HK-2 (cell line): ENCODE measurements at regions not wholly inside any gene's neighbourhood (a gene's known extent, or its start where the extent isn't known, plus 50 kb on each side); places are given as distances from the start of the nearest gene placed in this dataset.
"Not testable (repeated sequence)": the region's sequence is repeated elsewhere in the genome, so short reads cannot be mapped to it uniquely, and the experiment has no call there.

ENCODE experiments used
- DNase-seq: peaks from one replicate; pipeline ENCODE4 v3.0.0-alpha.2; 2018; ENCODE audit not compliant: unreplicated experiment

DNA sequence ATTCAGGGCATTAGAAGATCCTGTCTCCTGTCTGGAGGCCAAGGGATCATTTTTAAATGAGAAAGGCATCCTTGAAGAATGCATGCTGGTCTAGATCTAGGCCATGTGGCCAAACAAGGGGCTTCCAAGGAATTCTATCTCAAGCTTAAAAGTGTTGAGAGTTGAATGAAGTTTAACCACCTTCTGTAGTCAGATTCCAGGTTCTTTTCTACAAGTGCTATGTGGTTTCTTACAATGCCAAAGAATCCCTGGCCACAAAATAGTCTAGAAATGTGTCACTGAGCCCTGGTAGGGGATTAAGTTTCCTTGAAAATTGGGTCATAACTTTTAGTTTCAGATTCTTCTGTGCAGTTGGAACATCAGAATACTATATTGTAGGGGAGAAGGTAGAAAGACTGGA lies 640.7 kb upstream of the ACVR2A start:
- DNase-seq: peak; percentile 11

- DNase-seq: no peak
Measured at GRCh38 chr2:147198651-147199171, 646.1 kb upstream of the ACVR2A start.

DNA sequence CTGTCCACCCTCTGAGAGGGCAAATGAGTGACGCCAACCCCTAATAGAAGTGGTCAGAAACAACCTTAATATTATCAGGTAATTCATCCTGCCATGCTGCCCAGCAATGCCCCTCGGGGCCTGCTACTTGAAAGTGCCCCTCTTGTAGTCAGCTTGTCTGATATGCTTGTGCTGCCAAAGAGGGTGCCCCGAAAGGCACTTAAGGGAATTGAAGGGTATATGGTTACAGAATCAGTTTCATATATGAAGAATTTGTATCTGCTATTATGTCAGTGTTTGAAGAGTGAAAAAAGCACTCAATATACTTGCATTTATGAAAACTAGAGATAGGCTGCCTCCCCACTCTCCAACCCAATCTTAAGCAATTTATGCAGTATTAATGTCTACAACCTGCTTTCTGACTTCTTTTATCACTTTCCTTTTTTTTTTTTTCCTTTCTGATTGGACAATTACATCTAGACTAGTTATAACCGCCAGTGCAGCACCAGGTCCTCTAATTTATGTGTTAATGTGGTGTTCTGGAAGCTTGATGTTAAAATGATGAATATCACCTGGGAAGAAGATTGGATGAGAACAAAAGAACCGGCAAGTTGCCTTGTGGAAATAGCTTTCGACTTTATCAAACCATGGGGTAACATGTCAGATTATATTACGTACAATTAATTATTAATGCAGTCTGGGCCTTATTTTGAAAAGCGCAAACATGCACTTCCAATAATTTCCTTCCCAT lies 646.9 kb upstream of the ACVR2A start:
- no peak for DNase-seq

GRCh38 chr2:147182260-147182659 lies 662.6 kb upstream of the ACVR2A start:
- peak; percentile 45 for DNase-seq

GRCh38 chr2:147181351-147182029 lies 663.3 kb upstream of the ACVR2A start:
- DNase-seq: no peak

- DNase-seq: no peak
Measured at GRCh38 chr2:147177071-147177857, 667.6 kb upstream of the ACVR2A start.

GRCh38 chr2:147174824-147175254 lies 670.0 kb upstream of the ACVR2A start:
- no peak for DNase-seq

GRCh38 chr2:147173798-147174197 lies 671.0 kb upstream of the ACVR2A start:
- DNase-seq: no peak

GRCh38 chr2:147173189-147173581 lies 671.6 kb upstream of the ACVR2A start:
- peak; percentile 21 for DNase-seq

- no peak for DNase-seq
Measured at GRCh38 chr2:147172493-147173188, 672.2 kb upstream of the ACVR2A start.

GRCh38 chr2:147171941-147172340 lies 672.9 kb upstream of the ACVR2A start:
- no peak for DNase-seq

GRCh38 chr2:147170932-147171331 lies 673.9 kb upstream of the ACVR2A start:
- DNase-seq: no peak

DNA sequence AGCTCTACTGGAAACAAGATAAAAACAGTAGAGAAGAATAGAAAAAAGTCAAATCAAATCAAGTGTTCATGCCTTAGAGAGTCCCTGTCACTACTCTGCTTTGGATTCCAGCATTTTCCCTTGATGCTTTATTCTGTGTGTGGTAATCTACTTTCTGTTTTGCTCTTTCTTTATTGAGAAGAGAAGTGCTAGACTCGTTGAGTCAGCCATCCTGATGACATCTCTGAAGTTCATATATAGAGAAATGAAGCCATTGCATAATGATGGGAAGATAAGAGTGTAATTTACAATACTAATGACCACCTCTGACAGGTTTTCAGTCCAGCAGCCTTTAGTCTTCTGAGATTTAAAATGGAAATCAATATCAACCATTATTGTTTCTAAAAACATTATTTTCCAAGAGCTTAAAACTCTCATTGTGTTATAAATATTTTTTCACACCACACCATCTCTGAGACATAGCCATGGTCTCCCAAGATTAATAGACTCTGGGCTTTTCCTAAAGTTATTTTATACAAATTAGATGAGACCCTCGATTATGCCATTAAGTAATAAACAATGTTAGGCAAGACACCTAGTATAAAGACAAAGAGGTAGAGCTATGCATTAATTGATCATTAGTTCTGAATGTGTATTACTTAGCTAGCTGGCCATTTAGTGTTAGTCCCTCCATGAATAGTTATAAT lies 679.0 kb upstream of the ACVR2A start:
- no peak for DNase-seq

DNA sequence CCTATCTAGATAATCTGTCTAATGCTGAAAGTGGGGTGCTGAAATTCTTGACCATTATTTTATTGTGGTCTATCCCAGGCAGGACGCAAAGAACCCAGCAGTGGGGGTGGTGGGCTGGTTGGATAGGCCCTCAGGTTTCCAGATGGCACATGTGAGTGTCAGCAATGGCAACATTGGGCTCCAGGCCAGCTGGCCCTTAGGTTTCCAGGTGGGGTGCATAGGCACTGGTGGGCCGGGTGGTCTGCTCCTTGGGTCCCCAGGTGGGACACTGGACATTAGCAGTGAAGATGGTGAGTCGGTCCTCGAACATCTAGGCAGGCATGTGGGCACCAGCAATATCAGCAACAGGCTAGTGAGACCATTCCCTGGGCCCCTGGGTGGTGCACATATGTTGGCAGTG lies 680.3 kb upstream of the ACVR2A start:
- DNase-seq: no peak

DNA sequence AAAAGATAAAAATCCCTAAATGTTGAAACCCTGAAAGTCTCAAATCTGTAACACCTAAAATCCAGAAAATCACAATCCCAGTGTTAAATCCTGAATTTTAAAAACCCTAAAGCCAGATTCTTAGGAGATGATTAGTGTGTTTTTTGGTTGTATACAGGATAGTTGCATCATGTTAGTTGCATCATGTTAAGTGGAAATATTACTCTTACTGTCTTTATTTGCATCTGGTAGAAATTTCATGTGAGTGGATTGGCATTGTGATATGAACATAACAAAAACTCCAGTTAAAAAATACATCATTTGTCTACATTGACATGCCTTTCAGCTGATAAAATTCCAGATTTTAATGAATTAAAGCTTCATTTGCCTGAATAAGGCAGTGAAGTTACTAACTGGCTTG lies 683.1 kb upstream of the ACVR2A start:
- no peak for DNase-seq

DNA sequence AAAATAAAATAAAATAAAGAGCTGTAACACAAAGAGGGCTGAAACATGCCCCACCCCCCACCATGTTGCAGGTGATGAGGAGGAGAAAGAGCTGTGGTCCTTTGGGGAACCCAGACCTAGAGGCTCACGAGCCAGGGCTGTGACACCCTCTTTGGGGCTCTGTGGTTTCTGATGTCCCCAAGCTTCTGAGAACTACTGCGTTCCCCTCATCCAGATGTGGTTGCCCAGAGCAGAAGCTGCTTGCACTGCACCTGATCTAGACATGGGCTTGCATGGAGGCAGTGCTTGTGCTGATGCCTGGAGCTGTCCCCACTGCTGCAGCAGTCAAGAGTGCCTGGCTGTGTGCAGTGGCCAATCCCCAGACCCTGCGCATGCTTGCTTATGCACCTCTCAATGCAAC lies 687.9 kb upstream of the ACVR2A start:
- no peak for DNase-seq

DNA sequence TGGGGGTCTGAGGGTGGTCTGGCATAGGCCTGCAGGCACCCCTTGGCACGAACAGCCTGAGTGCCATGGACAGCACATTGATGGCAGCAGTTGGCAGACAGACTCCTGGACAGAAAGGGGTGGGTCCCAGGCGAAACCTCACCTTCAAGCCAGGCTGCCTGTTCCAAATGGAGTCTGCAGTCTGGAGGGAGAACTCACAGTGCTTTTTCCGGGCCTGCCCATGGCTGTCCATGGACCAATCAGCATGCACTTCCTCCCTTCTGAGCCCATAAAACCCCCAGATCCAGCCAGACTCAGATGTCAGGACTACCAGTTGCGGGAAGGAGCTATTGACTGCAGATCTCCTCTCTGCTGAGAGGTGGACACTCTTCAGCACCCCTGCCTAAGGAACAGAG lies 694.6 kb upstream of the ACVR2A start:
- no peak for DNase-seq

DNA sequence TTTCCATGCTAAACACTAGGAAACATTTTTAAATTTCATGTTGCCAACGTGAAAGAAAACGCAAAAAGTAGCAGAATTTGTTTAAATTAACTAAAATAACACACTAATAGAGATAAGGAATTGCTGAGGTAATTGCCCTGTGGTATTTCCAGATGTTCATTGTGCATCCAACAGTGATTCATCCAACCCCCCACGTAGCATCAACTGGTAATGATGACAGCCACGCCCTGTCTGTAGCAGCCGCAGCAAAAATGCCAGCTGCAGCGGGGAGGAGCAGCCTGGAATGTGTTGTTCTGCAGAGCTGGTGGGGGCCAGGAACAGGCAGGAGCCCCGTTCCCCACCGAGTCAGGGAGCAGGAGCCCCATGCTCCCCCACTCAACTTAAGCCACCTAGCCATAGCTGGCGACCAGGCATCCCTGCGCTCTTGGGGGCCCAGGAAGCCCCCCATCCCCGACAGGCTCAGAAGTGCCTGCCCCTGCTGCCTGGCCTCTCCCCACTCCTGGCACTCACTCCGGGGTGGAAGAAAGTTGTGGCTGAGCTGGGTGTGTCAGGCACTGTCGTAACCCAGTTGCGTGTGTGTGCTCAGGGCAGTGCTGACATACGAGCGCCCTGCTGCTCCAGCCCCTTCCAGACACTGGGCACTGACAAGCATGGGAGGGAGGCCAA lies 695.1 kb upstream of the ACVR2A start:
- DNase-seq: no peak

DNA sequence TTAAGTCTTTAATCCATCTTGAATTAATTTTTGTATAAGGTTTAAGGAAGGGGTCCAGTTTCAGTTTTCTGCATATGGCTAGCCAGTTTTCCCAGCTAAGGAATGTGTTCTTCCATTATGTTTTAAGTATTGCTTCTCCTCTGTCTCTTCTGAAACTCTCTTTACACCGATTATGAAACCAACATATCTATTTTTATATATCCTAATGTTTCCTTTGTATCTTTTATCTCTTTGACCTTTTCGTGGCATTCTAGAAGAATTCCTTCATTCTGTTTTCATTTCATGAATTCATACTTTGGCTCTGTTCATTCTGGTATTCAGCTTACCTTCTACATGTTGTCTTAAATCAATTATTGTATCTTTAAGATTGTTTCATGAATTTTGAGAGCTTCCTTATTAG lies 697.0 kb upstream of the ACVR2A start:
- DNase-seq: no peak

GRCh38 chr2:147141930-147142329 lies 702.9 kb upstream of the ACVR2A start:
- DNase-seq: no peak

DNA sequence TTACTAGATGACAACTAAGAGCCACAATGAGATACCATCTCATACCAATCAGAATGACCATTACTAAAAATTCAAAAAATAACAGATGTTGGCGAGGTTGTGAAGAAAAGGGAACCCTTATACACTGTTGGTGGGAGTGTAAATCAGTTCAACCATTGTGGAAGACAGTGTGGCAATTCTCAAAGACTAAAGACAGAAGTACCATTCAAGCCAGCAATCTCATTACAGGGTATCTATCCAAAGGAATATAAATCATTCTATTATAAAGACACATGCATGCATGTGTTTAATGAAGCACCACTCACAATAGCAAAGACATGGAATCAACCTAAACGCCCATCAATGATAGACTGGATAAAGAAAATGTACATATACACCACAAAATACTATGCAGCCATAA lies 705.1 kb upstream of the ACVR2A start:
- not testable (repeated sequence) for DNase-seq
